Transverse colon (tissue), 3 donors: ENCODE measurements at regions not wholly inside any gene's neighbourhood (a gene's known extent, or its start where the extent isn't known, plus 50 kb on each side); places are given as distances from the start of the nearest gene placed in this dataset.

Experiments
- POLR2A ChIP-seq: fragments of 450-650 bp; IDR thresholded peaks from one replicate; pipeline ENCODE4 v1.6.1; 2016; ENCODE audit warnings: antibody characterized with exemption, mild to moderate bottlenecking, moderate library complexity
- TF ChIP-seq, protein P1 (sequence below), 5 experiments: fragments of 200-600 bp in 3 of 5; fragments of 450-650 bp in 2 of 5; sonication (generic) in 3 of 5; IDR thresholded peaks; 1 replicate in 2 of 5; 2 replicates in 3 of 5; pipeline ENCODE4 v1.5.1; 2016 to 2017; ENCODE audit warnings: antibody characterized with exemption in 5 of 5, inconsistent platforms in 3 of 5, mild to moderate bottlenecking in 2 of 5, moderate library complexity in 1 of 5

DNA sequence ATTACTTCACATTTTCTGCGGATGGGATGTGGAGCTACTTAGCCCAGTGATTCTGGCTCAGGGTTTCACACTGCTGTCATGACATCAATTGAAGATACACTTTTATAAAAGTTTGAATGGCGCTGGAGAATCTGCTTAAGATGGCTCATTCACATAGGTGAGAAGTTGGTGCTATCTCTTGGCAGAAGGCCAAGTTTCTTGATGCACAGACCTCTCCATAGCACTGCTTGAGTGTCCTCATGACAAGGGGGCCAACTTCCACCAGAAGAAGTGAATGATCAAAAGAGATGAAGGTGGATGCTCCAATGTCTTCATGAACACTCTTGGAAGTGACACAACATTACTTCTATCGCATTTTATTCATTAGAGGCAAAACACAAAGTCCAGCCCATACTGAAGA, 403.7 kb upstream of the CCNG1 start:
- TF ChIP-seq, protein P1, sequence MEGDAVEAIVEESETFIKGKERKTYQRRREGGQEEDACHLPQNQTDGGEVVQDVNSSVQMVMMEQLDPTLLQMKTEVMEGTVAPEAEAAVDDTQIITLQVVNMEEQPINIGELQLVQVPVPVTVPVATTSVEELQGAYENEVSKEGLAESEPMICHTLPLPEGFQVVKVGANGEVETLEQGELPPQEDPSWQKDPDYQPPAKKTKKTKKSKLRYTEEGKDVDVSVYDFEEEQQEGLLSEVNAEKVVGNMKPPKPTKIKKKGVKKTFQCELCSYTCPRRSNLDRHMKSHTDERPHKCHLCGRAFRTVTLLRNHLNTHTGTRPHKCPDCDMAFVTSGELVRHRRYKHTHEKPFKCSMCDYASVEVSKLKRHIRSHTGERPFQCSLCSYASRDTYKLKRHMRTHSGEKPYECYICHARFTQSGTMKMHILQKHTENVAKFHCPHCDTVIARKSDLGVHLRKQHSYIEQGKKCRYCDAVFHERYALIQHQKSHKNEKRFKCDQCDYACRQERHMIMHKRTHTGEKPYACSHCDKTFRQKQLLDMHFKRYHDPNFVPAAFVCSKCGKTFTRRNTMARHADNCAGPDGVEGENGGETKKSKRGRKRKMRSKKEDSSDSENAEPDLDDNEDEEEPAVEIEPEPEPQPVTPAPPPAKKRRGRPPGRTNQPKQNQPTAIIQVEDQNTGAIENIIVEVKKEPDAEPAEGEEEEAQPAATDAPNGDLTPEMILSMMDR (IDR thresholded peaks at IDR 0.05) = no peak
- no peak for TF ChIP-seq POLR2A
